ENCODE measurements at regions not wholly inside any gene's neighbourhood (a gene's known extent, or its start where the extent isn't known, plus 50 kb on each side); places are given as distances from the start of the nearest gene placed in this dataset.

DNA sequence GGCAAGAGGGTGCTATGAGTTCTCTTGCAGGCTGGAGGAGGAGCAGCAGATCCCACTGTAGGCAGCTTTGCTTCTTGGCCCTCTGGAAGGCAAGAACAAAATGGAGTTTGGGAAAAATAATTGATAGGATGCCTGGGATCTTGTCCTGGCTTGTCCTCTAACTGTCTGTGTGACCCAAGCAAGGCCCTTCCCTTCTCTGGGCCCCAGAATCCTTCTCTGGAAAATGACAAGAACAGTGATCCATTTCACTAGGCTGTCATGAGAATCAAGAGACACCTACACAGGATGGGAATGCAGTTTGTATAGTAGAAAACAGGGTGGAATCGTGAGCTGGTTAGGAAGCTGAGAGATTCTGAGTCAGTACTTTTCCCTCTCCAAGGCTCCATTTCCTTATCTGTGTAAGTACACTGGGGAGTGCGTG lies 133.3 kb downstream of the PJA1 start:
- DNase-seq (ENCODE audit: low spot score), result no peak
- TF ChIP-seq, protein P1, sequence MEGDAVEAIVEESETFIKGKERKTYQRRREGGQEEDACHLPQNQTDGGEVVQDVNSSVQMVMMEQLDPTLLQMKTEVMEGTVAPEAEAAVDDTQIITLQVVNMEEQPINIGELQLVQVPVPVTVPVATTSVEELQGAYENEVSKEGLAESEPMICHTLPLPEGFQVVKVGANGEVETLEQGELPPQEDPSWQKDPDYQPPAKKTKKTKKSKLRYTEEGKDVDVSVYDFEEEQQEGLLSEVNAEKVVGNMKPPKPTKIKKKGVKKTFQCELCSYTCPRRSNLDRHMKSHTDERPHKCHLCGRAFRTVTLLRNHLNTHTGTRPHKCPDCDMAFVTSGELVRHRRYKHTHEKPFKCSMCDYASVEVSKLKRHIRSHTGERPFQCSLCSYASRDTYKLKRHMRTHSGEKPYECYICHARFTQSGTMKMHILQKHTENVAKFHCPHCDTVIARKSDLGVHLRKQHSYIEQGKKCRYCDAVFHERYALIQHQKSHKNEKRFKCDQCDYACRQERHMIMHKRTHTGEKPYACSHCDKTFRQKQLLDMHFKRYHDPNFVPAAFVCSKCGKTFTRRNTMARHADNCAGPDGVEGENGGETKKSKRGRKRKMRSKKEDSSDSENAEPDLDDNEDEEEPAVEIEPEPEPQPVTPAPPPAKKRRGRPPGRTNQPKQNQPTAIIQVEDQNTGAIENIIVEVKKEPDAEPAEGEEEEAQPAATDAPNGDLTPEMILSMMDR (IDR thresholded peaks at IDR 0.05; ENCODE audit: extremely low read depth, missing control alignments), result no peak

DNA sequence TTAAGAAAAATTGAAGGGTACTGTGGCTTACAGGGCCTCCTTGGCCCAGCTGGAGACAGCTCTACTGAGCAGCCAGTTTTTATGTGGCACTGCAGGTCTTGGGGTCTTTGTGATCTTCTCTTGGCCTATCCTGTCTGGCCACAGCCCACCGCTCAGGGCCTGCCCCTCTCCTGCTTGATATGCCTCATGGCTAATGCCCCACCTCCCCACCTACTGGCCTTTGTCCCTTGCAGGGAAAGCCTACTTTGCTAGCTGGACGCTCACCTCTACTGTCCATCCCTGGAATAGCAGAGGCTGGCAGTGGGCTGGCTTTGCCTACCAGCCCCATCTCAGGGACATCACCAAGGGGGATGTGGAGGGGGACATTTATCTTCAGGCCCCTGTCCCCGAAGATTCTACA lies 134.1 kb downstream of the PJA1 start:
- no peak for DNase-seq (ENCODE audit: low spot score)
- TF ChIP-seq, protein P1 (IDR thresholded peaks at IDR 0.05; ENCODE audit: extremely low read depth, missing control alignments), result no peak

DNA sequence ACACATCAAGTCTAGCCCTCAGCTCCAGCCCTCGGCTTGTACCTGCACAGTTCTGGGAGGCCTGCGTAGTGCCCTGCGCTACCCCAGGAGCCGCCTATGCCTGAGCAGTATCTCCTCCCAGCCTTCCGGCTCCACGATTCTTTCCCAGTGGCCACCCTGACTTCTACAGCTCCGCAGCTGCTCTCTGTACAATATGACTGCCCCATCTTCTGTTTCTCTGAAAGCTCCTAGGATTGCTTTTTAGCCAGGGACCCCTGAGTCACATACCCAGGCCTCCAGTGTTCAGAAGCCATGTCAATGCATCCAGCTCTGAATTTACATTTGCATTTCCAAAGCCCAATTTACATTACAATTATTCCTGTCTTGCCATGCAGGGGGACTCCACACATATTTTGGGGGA lies 135.5 kb downstream of the PJA1 start:
- DNase-seq (ENCODE audit: low spot score), result no peak

DNA sequence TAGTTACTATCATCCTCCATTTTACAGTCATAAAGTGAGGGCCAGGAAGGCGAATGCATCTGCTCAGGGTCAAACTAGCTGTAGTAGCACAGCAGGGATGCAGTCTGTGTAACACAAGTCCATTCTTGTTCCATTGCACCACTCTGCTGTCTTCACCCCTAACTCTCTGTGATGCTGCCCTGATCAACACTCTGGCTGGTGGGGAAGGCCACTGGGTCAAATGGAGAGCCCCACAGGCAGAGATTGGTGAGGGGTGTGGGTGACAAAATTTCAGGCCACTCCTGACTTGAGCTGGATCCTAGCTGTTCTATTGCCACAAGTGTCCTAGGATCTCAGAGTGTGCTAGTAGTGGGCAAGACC lies 136.5 kb downstream of the PJA1 start:
- TF ChIP-seq, protein P1 (IDR thresholded peaks at IDR 0.05; ENCODE audit: extremely low read depth, missing control alignments), result no peak
- no peak for DNase-seq (ENCODE audit: low spot score)

More for the DNA sequence above, 135.5 kb downstream of the PJA1 start:
- TF ChIP-seq, protein P1 (IDR thresholded peaks at IDR 0.05; ENCODE audit: extremely low read depth, missing control alignments), result no peak

DNA sequence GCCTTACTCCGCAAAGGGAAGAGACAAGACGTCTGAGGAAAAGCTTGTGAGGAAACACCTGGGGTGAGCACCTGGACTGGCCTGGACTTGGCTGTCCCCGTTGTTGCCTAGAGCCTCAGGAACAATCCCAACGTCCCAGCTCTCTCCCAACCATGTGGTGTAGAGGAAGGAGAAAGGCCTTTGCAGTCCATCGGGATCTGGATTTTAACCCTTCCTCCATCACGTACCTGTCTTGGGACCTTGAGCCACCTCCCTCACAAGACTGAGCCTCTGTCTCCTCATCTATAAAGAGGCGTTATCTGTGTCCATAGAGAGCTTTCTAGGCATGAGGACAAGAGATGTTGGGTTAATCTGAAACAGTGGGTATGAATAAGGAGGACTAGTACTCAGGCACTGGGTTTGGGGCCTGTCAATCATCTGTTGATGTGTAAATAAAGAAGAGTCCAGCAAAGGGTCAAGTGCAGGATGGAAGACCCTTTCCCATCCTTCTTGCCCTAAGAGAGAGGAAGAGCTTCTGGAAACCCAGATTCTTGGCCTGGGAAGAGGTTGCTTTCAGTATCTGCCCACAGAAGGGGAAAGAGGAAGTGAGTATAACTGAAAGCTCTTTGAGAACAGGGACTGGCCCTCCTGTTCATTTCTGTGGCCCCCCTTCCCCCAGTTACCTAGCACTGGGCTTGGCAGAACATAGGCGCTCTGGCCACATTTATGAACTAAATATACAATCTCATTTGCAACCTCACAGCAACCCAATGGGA lies 137.1 kb downstream of the PJA1 start:
- DNase-seq (ENCODE audit: low spot score), result peak; percentile 44
- TF ChIP-seq, protein P1 (IDR thresholded peaks at IDR 0.05; ENCODE audit: extremely low read depth, missing control alignments), result no peak

DNA sequence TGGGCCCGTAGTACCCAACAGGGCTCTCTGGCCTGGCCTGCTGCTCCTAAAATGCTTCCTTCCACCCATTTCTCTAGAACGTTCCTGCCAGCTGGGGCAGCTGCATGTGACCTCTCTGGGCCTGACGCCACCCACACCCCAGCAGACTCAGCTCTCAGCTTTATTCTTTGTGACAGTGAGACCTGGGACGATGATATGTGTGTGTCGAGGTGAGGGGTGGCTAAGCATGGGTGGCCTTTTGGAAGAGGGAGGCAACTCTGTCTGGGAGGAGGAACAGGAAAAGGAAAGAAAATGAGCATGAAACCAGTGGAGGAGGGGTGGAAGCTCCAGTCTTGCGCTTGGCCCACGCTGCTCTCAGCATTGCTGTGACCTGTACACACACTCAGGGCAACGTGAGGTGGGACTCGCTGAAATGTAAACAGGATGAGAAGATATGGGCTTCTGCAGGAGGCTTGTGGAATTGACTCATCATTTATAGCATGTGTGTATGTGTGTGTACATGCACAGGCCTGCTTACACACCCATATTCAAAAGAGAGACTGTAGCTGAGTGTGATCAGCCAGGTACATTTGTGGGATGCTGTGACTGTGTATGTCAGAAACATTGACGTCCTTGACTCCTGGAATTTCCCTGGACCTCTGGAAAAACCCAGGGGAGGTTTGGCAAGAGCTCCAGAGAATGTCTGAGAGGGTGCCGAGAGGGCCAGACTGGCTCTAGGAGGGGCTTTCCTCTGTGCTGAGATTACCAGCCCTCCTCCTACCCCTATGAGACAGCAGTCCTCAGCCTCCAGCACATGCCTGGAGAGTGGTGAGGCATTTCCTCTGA lies 137.9 kb downstream of the PJA1 start:
- TF ChIP-seq, protein P1 (IDR thresholded peaks at IDR 0.05; ENCODE audit: extremely low read depth, missing control alignments), result no peak
- DNase-seq (ENCODE audit: low spot score), result peak; percentile 19

DNA sequence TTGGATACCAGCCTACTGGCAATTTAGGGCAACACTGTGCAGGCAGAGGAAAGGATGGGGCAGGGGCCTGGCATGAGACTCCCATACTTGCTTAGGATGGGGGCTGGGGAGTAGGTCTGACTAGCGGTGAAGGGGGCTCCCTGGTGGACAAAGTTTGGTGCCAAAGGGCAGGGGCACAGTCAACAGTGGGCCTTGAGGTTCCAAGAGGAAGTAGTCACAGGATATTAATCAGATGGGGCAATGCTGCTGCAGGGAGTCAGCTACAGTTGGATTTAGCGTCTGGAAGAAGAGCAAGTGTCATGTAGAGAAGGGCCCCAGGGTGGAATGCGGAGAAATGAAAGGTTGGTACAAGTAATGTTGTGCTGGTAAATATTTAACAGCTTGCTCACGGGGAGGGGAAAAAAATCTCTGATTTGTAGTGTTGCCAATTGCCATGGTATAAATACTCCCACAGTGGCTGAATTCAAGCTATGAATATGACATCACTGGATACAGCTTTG lies 139.4 kb downstream of the PJA1 start:
- TF ChIP-seq, protein P1 (IDR thresholded peaks at IDR 0.05; ENCODE audit: extremely low read depth, missing control alignments), result no peak
- DNase-seq (ENCODE audit: low spot score), result no peak

Data from GM20000 (cell line).